GM23248 (cell line): ENCODE measurements at regions not wholly inside any gene's neighbourhood (a gene's known extent, or its start where the extent isn't known, plus 50 kb on each side); places are given as distances from the start of the nearest gene placed in this dataset.
"Not testable (repeated sequence)": the region's sequence is repeated elsewhere in the genome, so short reads cannot be mapped to it uniquely, and the experiment has no call there.

Experiments
- DNase-seq: peaks from one replicate; pipeline ENCODE4 v3.0.0-alpha.2; 2015
- H2AFZ ChIP-seq: fragments of 200-600 bp; sonication (generic); 2 replicates; pipeline ENCODE4 v1.6.1; 2016; ENCODE audit warnings: antibody characterized with exemption
- H3F3A ChIP-seq: fragments of 200-600 bp; sonication (generic); 2 replicates; pipeline ENCODE4 v1.6.1; 2016; ENCODE audit warnings: mild to moderate bottlenecking, antibody characterized with exemption, mixed run types; ENCODE audit not compliant: insufficient read depth
- H3K27ac ChIP-seq: fragments of 200-600 bp; sonication (generic); 2 replicates; pipeline ENCODE4 v1.5.1; 2016; ENCODE audit warnings: mild to moderate bottlenecking
- H3K27me3 ChIP-seq: fragments of 200-600 bp; sonication (generic); replicated peaks from 2 replicates; pipeline ENCODE4 v1.6.1; 2016; ENCODE audit warnings: mild to moderate bottlenecking; ENCODE audit not compliant: insufficient read depth
- H3K36me3 ChIP-seq: fragments of 200-600 bp; sonication (generic); 2 replicates; pipeline ENCODE4 v1.6.1; 2016; ENCODE audit warnings: low read depth, mild to moderate bottlenecking
- H3K4me1 ChIP-seq: fragments of 200-600 bp; sonication (generic); 2 replicates; pipeline ENCODE4 v1.6.1; 2016; ENCODE audit warnings: mild to moderate bottlenecking; ENCODE audit not compliant: insufficient read depth
- H3K4me2 ChIP-seq: fragments of 200-600 bp; sonication (generic); one replicate; pipeline ENCODE4 v1.6.1; 2016; ENCODE audit warnings: mild to moderate bottlenecking; ENCODE audit not compliant: unreplicated experiment
- H3K4me3 ChIP-seq: fragments of 200-600 bp; sonication (generic); 2 replicates; pipeline ENCODE4 v1.5.1; 2016; ENCODE audit warnings: mild to moderate bottlenecking
- H3K79me2 ChIP-seq: fragments of 200-600 bp; sonication (generic); 2 replicates; pipeline ENCODE4 v1.6.1; 2016; ENCODE audit warnings: mild to moderate bottlenecking; ENCODE audit not compliant: insufficient read depth
- H3K9ac ChIP-seq: fragments of 200-600 bp; sonication (generic); 2 replicates; pipeline ENCODE4 v1.6.1; 2016; ENCODE audit warnings: mild to moderate bottlenecking
- H3K9me2 ChIP-seq: fragments of 200-600 bp; sonication (generic); 2 replicates; pipeline ENCODE4 v1.6.1; 2016; ENCODE audit warnings: mixed run types, mild to moderate bottlenecking, moderate library complexity; ENCODE audit not compliant: insufficient read depth
- H3K9me3 ChIP-seq: fragments of 200-600 bp; sonication (generic); one replicate; pipeline ENCODE4 v1.6.1; 2017; ENCODE audit warnings: low read depth
- H4K20me1 ChIP-seq: fragments of 200-600 bp; sonication (generic); 2 replicates; pipeline ENCODE4 v1.6.0; 2016; ENCODE audit not compliant: insufficient read depth
- EZH2 ChIP-seq: fragments of 200-600 bp; sonication (generic); IDR thresholded peaks from 2 replicates; pipeline ENCODE4 v1.6.1; 2018; ENCODE audit warnings: antibody characterized with exemption, mild to moderate bottlenecking; ENCODE audit not compliant: insufficient read depth, poor library complexity, severe bottlenecking
- EZH2phosphoT487 ChIP-seq: fragments of 200-600 bp; sonication (generic); IDR thresholded peaks from 2 replicates; pipeline ENCODE4 v1.6.1; 2018; ENCODE audit warnings: antibody characterized with exemption, moderate library complexity, mild to moderate bottlenecking, low read depth; ENCODE audit not compliant: insufficient read depth
- WGBS, 2 experiments: methylation state at CpG; one replicate each; pipeline ENCODE4 v1.1.6; 2015 to 2017; ENCODE audit warnings: low lambda C conversion rate in 2 of 2, low coverage in 1 of 2; ENCODE audit errors: missing lambda C conversion rate in 2 of 2; 5-methylcytosine and 5-hydroxymethylcytosine counted together
- in situ Hi-C: fragments of 300-500 bp; cut with MboI; formaldehyde crosslinking; loops from 2 replicates; pipeline ENCODE4 v1.15.0; 2020

DNA sequence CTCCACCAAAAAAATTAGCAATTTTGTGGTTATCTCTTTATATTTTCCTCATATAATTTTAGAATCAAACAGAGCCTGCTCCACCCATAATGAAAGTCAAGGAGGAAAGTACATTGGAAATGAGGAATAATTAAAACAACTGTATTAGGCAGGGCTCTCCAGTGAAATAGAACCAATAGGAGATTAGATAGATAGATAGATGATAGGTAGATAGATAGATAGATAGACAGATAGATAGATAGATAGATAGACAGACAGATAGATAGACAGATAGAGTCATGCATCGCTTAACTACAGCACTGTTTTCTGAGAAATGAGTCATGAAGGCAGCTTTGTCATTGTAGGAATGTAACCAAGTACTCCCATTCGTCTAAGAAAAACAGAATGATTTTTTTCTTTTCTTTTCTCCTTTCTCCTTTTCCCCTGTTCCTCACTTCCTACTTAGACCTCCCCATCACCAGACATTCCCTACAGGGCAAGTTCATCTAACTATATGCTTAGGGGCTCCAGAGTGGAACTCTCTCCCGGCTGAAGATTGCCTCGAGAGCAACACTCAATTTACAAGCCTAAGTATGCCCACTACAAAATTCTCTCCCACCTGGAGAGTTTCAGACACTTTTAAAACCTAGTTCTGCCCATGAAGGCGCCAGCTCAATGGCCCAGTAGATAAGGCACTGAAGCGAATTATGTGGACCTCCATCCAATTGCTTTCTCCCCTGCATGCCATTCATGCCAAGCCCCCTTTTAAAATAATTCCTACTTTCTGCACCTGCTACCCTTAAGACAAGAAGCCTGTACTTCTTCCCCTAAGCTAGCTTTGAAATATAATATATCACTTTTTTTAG is 53.3 kb upstream of the LIPC start:
- no peaks in the 10 kb centered on the region for H4K20me1 ChIP-seq
- in situ Hi-C loops, result no loop called here
- H3K36me3 ChIP-seq, result no peaks in the 10 kb centered on the region
- H3K4me2 ChIP-seq, result peak overlapping the region; percentile 25
- 66 to 67% methylated on average over 6 of the region's 6 CpGs for WGBS, 2 experiments
- H3K27ac ChIP-seq, result no peak overlapping the region
- H3K9me3 ChIP-seq, result no peaks in the 10 kb centered on the region
- TF ChIP-seq EZH2phosphoT487, result no peak
- no peak for TF ChIP-seq EZH2
- H3K9ac ChIP-seq, result no peak overlapping the region
- no peaks in the 10 kb centered on the region for H3F3A ChIP-seq
- H3K9me2 ChIP-seq, result no peaks in the 10 kb centered on the region; the same call in 1 of the 2 replicates
- peak overlapping the region; percentile 46 for H2AFZ ChIP-seq
- H3K4me3 ChIP-seq, result no peak overlapping the region
- no peaks in the 10 kb centered on the region for H3K27me3 ChIP-seq
- peak; percentile 68 for DNase-seq
- peaks cover 4% of the 10 kb centered on the region; the same call in 1 of the 2 replicates for H3K4me1 ChIP-seq
- H3K79me2 ChIP-seq, result no peaks in the 10 kb centered on the region

DNA sequence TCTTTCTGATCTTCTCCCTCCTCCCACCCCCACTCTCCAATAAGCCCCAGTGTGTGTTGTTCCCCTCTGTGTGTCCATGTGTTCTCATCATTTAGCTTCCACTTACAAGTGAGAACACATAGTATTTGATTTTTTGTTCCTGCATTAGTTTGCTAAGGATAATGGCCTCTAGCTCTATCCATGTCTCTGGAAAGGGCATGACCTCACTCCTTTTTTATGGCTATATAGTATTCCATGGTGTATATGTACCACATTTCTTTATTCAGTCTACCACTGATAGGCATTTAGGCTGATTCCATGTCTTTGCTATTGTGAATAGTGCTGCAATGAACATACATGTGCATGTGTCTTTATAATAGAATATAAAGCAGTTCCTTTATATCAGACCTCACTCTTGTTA is 52.3 kb upstream of the LIPC start:
- in situ Hi-C loops, H3K79me2 ChIP-seq, H2AFZ ChIP-seq, H3K4me3 ChIP-seq, H3K27me3 ChIP-seq, H3F3A ChIP-seq, H3K36me3 ChIP-seq, DNase-seq, H4K20me1 ChIP-seq, H3K9ac ChIP-seq, H3K4me2 ChIP-seq, H3K27ac ChIP-seq, H3K4me1 ChIP-seq, H3K9me3 ChIP-seq, H3K9me2 ChIP-seq: not testable (repeated sequence)

DNA sequence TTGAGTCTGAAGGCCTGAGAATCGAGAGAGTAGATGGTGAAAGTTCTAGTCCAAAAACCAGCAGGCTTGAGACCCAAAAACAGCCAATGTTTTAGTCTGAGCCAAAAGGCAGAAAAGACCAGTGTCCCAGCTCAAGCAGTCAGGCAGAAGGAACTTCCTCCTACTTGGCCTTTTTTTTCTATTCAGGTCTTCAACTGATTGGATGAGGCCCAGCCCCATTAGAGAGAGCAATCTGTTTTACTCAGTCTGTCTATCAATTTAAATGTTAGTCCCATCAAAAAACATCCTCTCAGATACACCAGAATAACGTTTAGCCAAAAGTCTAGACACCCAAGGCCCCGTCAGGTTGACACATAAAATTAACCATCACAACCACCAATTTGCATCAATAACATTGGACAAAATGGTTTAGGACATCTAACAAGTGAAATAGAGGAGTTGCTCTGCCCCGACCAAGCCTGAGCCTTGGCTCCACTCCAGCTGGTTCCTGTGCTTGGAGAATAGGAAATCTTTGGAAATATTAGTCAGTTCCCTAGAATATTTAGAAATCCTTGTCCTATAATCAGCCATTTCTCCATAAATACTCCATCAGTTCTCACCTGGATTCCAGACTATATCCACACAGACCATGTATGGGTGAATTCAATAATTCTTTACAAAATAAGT is 51.4 kb upstream of the LIPC start:
- Histone ChIP-seq H3K27ac (no peak overlapping the region), H2AFZ (no peak overlapping the region), H3K9me2 (no peaks in the 10 kb centered on the region; the same call in 1 of the 2 replicates), H3K9ac (no peak overlapping the region), H3K4me3 (no peak overlapping the region), H4K20me1 (no peaks in the 10 kb centered on the region), H3K9me3 (no peaks in the 10 kb centered on the region), H3K4me1 (peaks cover 10% of the 10 kb centered on the region), H3F3A (no peaks in the 10 kb centered on the region), H3K4me2 (no peak overlapping the region), H3K27me3 (no peaks in the 10 kb centered on the region), H3K79me2 (no peaks in the 10 kb centered on the region), H3K36me3 (no peaks in the 10 kb centered on the region)
- 87 to 92% methylated on average over 4 of the region's 4 CpGs for WGBS, 2 experiments
- no peak for DNase-seq
- TF ChIP-seq EZH2phosphoT487, result no peak
- TF ChIP-seq EZH2, result no peak
- in situ Hi-C loops, result no loop called here

DNA sequence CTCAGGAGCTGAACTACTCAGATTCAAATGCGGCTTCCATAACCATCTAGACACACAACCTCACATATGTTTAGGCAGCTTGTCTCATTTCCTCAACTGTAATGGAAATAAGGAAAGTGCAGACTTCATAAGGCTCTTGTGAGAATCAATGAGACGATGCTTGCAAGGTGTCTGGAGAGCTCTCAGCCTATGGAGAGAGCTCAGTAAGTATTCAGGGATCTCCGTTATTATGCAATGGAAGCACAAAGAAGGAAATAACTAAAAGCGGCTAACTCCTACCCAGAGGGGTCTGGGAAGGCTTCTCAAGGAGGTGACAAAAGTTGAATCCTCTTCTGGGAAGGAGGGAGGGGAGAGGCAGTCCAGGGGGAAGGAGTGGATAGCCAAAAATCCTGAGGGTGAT is 50.1 kb upstream of the LIPC start:
- Histone ChIP-seq H4K20me1 (no peaks in the 10 kb centered on the region), H3K9ac (no peak overlapping the region), H3K27me3 (no peaks in the 10 kb centered on the region), H3K4me3 (no peak overlapping the region), H3K27ac (no peak overlapping the region), H3K4me1 (peaks cover 13% of the 10 kb centered on the region), H3F3A (peaks cover 4% of the 10 kb centered on the region), H3K9me2 (no peaks in the 10 kb centered on the region), H3K9me3 (no peaks in the 10 kb centered on the region), H3K79me2 (no peaks in the 10 kb centered on the region), H2AFZ (no peak overlapping the region), H3K4me2 (no peak overlapping the region), H3K36me3 (no peaks in the 10 kb centered on the region)
- no peak for TF ChIP-seq EZH2
- TF ChIP-seq EZH2phosphoT487, result no peak
- in situ Hi-C loops, result no loop called here
- 80 to 88% methylated on average over 4 of the region's 4 CpGs for WGBS, 2 experiments
- DNase-seq, result no peak
